ENCODE measurements at regions not wholly inside any gene's neighbourhood (a gene's known extent, or its start where the extent isn't known, plus 50 kb on each side); places are given as distances from the start of the nearest gene placed in this dataset.

DNA sequence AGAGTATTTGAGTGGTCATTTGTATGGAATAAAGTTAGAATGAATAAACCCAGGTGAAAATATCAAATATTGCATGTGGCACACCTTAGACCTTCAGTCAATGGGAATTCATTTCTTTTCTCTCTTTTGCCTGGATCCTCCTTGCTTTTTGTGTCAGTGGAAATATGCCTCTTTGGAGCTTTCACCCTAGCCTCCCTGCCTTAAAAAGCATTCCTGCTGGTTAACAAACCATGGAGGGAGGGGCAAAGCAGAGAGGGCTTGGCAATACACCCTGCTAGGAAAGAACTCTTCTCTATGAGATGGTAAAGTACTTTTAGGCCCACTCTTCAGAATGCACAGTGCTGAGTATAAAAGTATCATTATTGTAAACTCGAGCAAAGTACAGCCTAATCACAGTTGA, 383.7 kb downstream of the DMAC1 start:
- Histone ChIP-seq H3K27ac (no peak overlapping the region), H3K9me3 (no peaks in the 10 kb centered on the region), H3K36me3 (no peaks in the 10 kb centered on the region), H3K4me1 (no peaks in the 10 kb centered on the region), H3K27me3 (no peaks in the 10 kb centered on the region), H3K4me3 (no peak overlapping the region)
- DNase-seq (ENCODE audit: low spot score in 2 of 2): no peak
- intact Hi-C loops (cut with DNase I): no loop called here
- TF ChIP-seq, protein P1, sequence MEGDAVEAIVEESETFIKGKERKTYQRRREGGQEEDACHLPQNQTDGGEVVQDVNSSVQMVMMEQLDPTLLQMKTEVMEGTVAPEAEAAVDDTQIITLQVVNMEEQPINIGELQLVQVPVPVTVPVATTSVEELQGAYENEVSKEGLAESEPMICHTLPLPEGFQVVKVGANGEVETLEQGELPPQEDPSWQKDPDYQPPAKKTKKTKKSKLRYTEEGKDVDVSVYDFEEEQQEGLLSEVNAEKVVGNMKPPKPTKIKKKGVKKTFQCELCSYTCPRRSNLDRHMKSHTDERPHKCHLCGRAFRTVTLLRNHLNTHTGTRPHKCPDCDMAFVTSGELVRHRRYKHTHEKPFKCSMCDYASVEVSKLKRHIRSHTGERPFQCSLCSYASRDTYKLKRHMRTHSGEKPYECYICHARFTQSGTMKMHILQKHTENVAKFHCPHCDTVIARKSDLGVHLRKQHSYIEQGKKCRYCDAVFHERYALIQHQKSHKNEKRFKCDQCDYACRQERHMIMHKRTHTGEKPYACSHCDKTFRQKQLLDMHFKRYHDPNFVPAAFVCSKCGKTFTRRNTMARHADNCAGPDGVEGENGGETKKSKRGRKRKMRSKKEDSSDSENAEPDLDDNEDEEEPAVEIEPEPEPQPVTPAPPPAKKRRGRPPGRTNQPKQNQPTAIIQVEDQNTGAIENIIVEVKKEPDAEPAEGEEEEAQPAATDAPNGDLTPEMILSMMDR (IDR thresholded peaks at IDR 0.05): no peak

DNA sequence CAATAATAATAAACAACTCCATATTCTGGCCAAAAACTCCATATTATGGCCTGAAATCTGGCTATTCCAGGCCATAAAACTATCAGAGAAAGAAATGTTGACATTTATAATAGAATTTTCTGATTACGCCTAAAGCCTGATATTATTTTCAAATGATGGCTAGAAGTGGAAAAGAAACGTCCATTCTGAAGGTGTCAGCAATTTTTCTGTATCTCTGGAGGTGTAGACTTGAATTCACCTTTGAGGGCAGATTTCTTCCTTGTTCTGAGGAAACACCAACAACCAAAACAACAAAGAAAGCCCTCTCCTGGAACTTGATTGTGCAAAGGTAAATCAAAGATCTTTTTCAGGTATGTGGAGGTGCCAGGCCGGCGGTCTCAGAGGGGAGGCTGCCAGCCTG, 390.7 kb downstream of the DMAC1 start:
- no peak for DNase-seq (ENCODE audit: low spot score in 2 of 2)
- TF ChIP-seq, protein P1 (IDR thresholded peaks at IDR 0.05): no peak
- no peaks in the 10 kb centered on the region for H3K4me1 ChIP-seq
- intact Hi-C loops (cut with DNase I): no loop called here
- H3K27ac ChIP-seq: no peak overlapping the region
- no peaks in the 10 kb centered on the region for H3K9me3 ChIP-seq
- H3K36me3 ChIP-seq: no peaks in the 10 kb centered on the region
- H3K4me3 ChIP-seq: no peak overlapping the region
- H3K27me3 ChIP-seq: no peaks in the 10 kb centered on the region

DNA sequence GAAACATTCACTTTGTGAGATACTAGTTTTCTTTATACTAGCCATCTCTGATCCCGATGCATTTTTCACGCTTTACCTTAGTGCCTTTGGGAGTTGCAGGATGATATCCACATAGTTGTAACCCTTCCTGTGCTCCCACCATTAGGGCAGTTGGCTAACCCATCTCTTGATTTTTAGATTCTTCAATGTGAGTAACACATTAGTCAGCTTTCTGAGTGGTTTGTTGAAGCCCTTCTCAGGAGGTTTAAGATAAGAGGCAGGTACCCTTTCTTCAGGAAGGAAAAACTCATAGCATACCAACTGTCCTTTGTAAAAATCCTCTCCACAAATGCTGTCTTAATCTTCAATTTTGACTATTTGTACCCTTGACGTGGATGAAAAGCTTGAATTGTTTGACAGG, 392.3 kb downstream of the DMAC1 start:
- TF ChIP-seq, protein P1 (IDR thresholded peaks at IDR 0.05): no peak
- no peak for DNase-seq (ENCODE audit: low spot score in 2 of 2)
- intact Hi-C loops (cut with DNase I): no loop called here
- Histone ChIP-seq H3K36me3 (no peaks in the 10 kb centered on the region), H3K9me3 (no peaks in the 10 kb centered on the region), H3K27me3 (no peaks in the 10 kb centered on the region), H3K4me3 (no peak overlapping the region), H3K4me1 (no peaks in the 10 kb centered on the region), H3K27ac (no peak overlapping the region)

DNA sequence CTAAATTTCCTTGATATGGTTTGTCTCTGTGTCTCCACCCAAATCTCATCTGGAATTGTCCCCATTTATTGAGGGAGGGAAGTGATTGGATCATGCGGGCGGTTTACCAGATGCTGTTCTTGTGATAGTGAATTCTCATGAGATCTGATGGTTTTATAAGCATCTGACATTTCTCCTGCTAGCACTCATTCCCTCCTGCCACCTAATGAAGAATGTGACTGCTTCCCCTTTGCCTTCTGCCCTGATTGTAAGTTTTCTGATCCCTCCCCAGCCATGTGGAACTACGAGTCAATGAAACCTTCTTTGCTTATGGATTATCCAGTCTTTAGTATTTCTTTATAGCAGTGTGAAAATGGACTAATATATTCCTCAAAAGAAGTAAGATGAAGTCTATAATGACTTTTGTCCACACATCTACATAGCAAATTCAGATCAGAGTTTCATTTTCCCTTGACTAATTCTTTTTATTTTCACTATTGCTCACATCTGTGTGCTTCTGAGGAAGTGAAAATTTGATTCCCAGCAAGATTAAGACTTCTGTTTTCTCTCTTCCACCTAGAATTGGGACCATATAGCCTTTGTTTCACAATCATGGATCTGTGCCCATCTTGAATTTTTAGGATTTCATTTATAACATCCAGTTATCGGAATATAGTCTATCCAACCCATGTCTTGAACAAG, 393.5 kb downstream of the DMAC1 start:
- H3K36me3 ChIP-seq: no peaks in the 10 kb centered on the region
- no peak overlapping the region for H3K4me3 ChIP-seq
- no peaks in the 10 kb centered on the region for H3K27me3 ChIP-seq
- no peaks in the 10 kb centered on the region for H3K9me3 ChIP-seq
- DNase-seq (ENCODE audit: low spot score in 2 of 2): no peak
- H3K27ac ChIP-seq: no peak overlapping the region
- TF ChIP-seq, protein P1 (IDR thresholded peaks at IDR 0.05): no peak
- no peaks in the 10 kb centered on the region for H3K4me1 ChIP-seq
- intact Hi-C loops (cut with DNase I): no loop called here

DNA sequence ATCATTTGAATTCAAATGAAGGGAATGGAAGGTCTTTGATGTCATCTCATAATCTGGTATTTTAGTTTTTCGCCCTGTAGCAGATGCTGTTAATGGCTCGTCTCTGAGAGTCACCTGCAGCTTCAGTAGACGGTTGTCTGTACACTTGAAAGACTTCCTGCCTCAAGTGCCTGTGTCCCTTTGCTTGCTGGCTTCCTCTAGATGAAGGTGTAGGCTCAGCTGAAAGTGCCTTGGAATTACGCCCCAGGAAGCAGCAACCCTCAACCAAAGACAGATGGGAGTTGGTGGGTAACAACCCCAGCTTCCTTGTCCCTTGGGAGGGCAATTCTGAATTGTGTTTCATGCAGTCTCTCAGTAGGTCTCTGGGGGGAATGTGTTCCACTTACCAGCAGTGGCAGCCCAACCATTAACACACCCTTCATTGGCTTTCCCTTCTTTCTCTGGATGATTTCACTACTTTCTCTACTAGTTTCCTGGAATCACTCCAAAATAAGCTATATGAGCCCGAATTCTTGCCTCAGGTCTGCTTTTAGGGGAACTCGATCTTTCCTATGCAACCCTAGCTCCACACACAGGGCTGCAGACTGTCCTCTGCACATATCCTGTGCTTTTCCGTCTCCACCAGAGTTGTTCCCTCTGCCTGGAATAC, 395.6 kb downstream of the DMAC1 start:
- no peaks in the 10 kb centered on the region for H3K27me3 ChIP-seq
- no peak overlapping the region for H3K27ac ChIP-seq
- H3K4me1 ChIP-seq: no peaks in the 10 kb centered on the region
- H3K9me3 ChIP-seq: no peaks in the 10 kb centered on the region
- intact Hi-C loops (cut with DNase I): no loop called here
- H3K36me3 ChIP-seq: no peaks in the 10 kb centered on the region
- DNase-seq (ENCODE audit: low spot score in 2 of 2): no peak
- TF ChIP-seq, protein P1 (IDR thresholded peaks at IDR 0.05): no peak
- no peak overlapping the region for H3K4me3 ChIP-seq
